ENCODE measurements at regions not wholly inside any gene's neighbourhood (a gene's known extent, or its start where the extent isn't known, plus 50 kb on each side); places are given as distances from the start of the nearest gene placed in this dataset.

GRCh38 chr10:107269626-107270025 lies 105.1 kb upstream of the SORCS1 start:
- TF ChIP-seq CTCF (conservative IDR thresholded peaks at IDR 0.05; ENCODE audit: low read length) = no peak
- no peak for TF ChIP-seq EZH2phosphoT487 (IDR thresholded peaks at IDR 0.05; ENCODE audit: borderline replicate concordance)

Measured in Loucy (cell line).